Stimulated activated CD4-positive, alpha-beta T cell treated with anti-CD3 and anti-CD28 coated beads, Interleukin-1b, Interleukin-23, amount 100 ng/mL, for 24 hours (primary cell): ENCODE measurements at regions not wholly inside any gene's neighbourhood (a gene's known extent, or its start where the extent isn't known, plus 50 kb on each side); places are given as distances from the start of the nearest gene placed in this dataset.

Experiments used
- DNase-seq, 4 experiments: peaks; one replicate each; pipeline ENCODE4 v3.0.0-alpha.2; 2020; ENCODE audit warnings: low read depth in 4 of 4, low spot score in 1 of 4

DNA sequence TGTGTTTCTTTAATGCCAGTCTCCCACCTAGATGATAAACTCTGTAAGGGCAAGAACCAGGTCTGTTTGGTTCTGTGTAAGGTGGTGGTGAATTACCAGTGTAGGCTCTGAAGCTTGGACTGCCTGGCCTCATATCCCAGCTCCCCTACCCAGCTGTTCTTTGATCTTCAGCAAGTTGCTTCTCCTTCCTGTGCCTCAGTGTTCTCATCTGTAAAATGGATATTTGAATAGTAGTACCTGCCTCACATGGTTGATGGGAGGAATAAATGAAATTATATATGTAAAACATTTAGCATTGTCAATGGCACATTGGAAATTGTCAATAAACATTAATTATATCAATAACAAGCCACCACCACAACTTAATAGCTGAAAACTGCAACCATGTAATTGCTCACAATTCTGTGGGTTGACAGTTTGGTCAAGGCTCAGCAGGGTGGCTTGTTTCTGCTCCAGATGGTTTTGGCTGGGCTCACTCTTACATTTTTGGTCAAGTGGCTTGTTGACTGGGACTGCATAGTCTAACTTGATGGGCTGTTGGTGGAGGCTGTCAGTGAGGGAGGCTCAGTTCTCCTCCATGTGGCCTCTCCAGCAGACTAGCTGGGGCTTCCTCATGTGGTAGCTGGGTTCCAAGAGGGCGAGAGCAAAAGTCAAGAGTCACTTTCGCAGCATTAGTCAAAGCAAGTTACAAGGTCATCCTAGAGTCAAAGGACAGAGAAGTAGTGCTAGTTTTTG is 84.5 kb upstream of the DUSP5 start:
- no peak for DNase-seq

DNA sequence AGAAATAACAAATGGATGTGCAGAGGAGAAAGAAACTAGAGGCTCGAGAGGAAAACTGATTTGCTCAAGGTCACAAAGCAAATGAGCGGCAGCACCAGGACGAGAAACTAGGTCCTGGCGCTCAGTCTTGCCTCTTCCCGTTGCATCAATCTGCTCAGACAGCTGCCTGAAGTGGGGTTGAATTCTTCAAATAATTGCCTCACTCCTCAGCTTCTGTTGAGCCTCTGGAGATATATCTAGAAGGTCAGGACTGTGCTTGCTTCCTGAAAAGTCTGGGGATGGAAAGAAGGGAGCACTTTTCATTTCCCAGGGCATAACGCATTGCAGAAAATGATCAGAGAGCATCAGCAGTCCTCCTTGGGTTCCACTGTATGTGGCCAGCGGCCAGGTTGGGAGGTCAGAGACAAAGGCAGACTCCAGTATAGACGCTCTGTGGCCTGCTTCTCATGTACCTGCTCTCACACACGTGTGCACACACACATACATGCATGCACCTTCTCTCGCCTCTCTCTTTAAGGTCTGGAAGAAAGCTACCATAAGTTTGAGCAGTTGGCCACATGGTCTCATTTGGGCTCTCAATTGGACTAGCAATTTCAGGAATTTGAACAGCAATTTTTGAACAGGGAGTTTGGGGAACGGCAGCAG is 83.7 kb upstream of the DUSP5 start:
- no peak for DNase-seq

GRCh38 chr10:110414548-110415309 is 83.0 kb upstream of the DUSP5 start:
- peak; percentile 56 to 84 (median 67) for DNase-seq

- no peak for DNase-seq
These were observed 81.9 kb upstream of the DUSP5 start for GRCh38 chr10:110415809-110416208.

DNA sequence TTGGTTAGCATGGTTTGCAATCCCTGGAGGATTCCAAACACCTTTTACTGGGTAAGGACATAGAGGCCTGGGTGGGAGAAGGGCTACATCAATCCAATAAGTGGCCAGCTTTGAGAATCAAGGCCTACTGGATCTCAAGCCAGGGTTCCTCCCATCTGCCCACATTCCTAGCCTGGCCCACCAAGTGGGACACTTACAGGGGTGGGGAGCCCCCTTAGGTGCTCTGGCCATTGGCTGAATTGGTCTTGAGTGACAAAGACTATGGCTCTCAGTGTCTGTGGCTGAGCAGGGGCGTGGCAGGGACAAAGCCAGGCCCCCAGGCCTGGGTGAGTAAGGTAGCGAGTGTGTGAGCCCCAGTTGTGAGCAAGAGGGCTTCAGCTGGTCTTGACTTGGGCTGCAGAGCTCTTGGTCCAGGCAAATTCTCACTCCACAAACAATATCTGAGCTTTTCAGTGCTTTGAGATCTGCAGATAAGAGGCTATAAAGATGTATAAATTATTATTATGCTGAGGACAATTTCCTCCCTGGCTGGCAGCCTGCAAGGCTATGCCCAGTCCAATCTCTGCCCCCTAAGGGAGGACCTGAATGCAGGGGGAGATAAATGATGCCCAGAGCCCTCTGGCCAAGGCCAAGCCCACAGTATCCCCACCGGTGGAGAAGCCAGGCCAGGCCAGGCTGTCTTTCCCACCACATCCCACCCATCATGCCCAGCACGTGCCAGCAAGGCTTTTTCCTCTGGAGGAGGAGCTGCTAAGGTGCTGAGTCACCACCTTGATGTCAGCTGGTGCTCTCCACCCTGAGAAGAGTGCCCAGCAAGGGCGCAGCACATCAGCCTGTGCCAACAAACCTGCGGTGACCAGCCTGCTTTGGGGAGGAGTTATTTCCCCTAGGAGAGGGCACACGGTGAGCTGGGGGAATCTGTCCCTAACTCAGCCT is 80.7 kb upstream of the DUSP5 start:
- no peak for DNase-seq

GRCh38 chr10:110418218-110418617 is 79.5 kb upstream of the DUSP5 start:
- no peak for DNase-seq

- no peak for DNase-seq
These were observed 78.4 kb upstream of the DUSP5 start for GRCh38 chr10:110419265-110419664.

- DNase-seq = no peak
These were observed 77.1 kb upstream of the DUSP5 start for GRCh38 chr10:110420401-110421193.

- no peak for DNase-seq
These were observed 76.1 kb upstream of the DUSP5 start for GRCh38 chr10:110421512-110422138.

- DNase-seq = no peak
These were observed 75.2 kb upstream of the DUSP5 start for GRCh38 chr10:110422548-110422947.

DNA sequence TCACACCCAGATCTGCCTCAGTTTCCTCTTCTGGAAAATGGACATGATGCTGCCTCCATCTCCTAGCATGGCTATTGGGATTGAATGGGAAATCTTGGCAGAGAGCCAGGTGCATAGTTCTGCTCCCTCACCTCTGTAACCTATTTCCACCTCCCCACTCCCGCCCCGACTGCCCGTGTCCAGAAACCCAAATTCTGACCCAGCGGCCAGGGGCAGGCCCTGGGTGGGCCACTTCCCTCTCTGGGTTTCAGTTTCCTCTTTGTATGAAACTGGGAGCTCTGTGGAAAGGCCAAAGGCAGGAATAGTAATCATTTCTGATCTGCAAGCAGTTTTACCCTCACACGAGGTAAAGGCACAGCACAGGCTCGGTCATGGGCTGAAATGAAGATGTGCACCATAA is 74.1 kb upstream of the DUSP5 start:
- DNase-seq = no peak

- peak in 1 of 4 experiments; percentile 67 for DNase-seq
These were observed 71.9 kb upstream of the DUSP5 start for GRCh38 chr10:110425684-110426293.

DNA sequence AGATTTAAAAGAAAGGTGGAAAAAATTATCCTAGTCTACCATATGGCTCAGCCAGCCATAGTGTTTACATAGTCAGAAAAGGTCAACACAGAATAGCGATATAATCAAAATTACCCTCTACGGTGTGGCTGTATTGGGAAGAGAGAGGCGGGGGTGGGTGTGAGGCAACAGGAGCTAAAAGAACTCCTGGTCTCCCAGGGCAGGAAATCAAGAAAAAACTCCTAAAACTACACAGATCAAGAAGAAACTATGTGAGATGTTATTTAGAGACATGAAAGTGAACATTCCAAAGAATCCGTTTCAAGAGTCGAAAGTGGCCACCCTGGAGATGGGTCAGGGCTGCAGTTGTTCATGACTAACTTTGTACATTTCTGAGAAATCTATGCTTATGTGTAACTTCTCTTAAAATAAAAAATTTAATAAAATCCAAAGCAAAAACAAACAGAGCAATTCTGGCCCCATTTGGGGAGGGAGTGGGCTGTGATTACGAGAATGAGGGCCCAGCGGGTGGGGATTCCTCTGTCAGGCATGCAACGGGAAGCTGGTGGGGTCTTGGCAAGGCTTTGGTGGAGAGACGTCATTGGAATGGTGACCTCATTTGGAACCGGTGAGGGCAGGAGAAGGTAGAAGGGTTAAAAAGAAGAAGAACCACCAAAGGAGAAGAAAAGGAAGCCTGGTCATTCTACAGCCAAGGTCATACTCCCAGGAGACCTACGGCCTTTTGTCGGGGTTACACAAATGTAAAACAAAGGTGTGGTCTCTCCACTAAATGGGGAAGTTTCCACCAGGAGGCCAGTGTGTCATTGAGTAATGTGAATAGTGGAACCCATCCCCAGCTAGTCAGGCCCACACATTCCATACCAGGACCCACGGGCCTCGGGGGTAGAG is 71.2 kb upstream of the DUSP5 start:
- DNase-seq = no peak

- no peak for DNase-seq
These were observed 68.4 kb upstream of the DUSP5 start for GRCh38 chr10:110429301-110429700.

GRCh38 chr10:110430340-110431273 is 67.1 kb upstream of the DUSP5 start:
- DNase-seq = no peak

DNA sequence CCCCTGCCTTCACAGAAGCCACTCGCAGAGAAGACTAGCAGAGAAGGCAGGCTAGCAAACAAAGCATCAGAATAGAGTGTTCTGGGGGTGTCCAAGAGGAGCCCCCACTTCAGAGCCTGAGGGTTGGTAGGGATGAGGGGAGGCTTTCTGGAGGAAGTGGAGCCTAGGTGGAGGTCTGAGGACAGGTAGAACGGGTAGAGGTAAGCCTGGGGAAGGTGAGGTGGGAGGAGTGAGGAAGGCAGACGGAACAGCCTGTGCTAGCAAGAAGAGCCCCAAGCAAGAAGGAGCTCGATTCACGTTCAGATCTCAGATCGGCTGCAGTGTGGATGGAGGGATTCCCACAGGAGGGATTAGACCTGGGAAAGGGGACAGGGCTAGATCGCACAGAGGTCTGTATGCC is 66.0 kb upstream of the DUSP5 start:
- no peak for DNase-seq

- DNase-seq = no peak
These were observed 65.6 kb upstream of the DUSP5 start for GRCh38 chr10:110432084-110432483.
